ENCODE measurements at regions not wholly inside any gene's neighbourhood (a gene's known extent, or its start where the extent isn't known, plus 50 kb on each side); places are given as distances from the start of the nearest gene placed in this dataset.
A peak's percentile ranks its signal among the peaks of the same experiment; 100 is the strongest.
"Not testable (repeated sequence)": the region's sequence is repeated elsewhere in the genome, so short reads cannot be mapped to it uniquely, and the experiment has no call there.

DNA sequence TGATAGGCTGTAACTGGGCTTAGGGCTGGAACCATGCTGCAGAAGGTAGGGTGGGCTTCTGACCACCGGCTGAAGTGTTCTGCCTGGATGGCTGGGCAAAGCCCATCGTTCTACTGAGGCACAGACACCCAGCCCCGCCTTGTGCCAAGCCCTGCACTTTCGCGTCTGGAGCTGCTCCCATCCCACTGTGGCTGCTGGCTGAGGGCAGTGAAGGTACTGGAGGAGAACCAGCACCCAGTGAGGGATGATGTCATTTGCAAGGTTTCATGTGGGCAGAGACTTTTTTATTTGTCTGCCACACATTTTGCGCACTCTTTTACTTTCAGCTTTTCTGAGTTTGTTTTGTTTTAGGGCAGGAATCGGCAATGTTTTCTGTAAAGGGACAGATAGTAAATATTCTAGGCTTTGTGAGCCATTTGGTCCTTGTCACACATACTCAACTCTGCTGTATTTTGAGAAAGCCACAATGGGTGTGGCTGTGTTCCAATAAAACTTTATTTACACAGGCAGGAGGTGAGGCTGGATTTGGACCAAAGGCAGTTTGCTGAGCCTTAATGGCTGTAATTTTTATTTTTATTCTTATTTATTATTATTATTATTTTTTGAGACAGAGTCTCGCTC is 85.6 kb downstream of the ASB1 start:
- Histone ChIP-seq H3K27me3 (peaks cover 9% of the 10 kb centered on the region), H3K4me1 (no peaks in the 10 kb centered on the region), H3K27ac (no peak overlapping the region), H3K36me3 (no peaks in the 10 kb centered on the region), H3K9me3 (peaks cover 4 to 11% of the 10 kb centered on the region in 2 donors), H3K4me3 (no peak overlapping the region)
- DNase-seq, result no peak
- 66 to 78% methylated on average over 3 to 8 of the region's 8 CpGs for WGBS, 2 donors (ENCODE audit: low coverage in 1 of 2)
- intact Hi-C loops (cut with DNase I; ENCODE audit: low total_unique reads) (no loop called here), in situ Hi-C loops (cut with MboI; ENCODE audit: low pct_ligation_motif_present in 1 of 4, low pct_unique_long_range_greater_than_20kb in 1 of 4, low sequenced_read_pairs in 3 of 4) (no loop called here)
- TF ChIP-seq EP300 (IDR thresholded peaks at IDR 0.05; ENCODE audit: low read depth), result no peak
- no peak for TF ChIP-seq POLR2A (IDR thresholded peaks at IDR 0.05)
- no peak for TF ChIP-seq POLR2AphosphoS5 (IDR thresholded peaks at IDR 0.05)
- TF ChIP-seq, protein P1, sequence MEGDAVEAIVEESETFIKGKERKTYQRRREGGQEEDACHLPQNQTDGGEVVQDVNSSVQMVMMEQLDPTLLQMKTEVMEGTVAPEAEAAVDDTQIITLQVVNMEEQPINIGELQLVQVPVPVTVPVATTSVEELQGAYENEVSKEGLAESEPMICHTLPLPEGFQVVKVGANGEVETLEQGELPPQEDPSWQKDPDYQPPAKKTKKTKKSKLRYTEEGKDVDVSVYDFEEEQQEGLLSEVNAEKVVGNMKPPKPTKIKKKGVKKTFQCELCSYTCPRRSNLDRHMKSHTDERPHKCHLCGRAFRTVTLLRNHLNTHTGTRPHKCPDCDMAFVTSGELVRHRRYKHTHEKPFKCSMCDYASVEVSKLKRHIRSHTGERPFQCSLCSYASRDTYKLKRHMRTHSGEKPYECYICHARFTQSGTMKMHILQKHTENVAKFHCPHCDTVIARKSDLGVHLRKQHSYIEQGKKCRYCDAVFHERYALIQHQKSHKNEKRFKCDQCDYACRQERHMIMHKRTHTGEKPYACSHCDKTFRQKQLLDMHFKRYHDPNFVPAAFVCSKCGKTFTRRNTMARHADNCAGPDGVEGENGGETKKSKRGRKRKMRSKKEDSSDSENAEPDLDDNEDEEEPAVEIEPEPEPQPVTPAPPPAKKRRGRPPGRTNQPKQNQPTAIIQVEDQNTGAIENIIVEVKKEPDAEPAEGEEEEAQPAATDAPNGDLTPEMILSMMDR (IDR thresholded peaks at IDR 0.05), result no peak

DNA sequence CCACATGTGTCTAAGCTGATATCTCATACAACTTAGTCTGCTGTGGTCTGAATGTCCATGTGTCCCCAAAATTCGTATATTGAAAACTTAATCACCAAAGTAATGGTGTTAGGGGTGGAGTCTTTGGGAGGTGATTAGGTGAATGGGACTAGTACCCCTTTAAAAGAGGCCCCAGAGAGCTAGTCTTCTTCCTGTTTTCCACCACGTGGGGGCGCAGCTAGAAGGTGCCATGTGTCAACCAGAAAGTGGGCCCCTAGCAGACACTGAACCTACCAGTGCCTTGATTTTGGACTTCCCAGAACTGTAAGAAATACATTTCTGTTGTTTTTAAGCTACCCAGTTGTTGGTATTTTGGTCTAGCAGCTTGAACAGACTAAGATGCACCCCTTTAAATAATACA is 86.6 kb downstream of the ASB1 start:
- Histone ChIP-seq H3K4me1 (no peaks in the 10 kb centered on the region), H3K9me3 (peaks cover 4 to 11% of the 10 kb centered on the region in 2 donors), H3K4me3 (no peak overlapping the region), H3K27ac (no peak overlapping the region), H3K27me3 (peaks cover 9% of the 10 kb centered on the region), H3K36me3 (no peaks in the 10 kb centered on the region)
- intact Hi-C loops (cut with DNase I; ENCODE audit: low total_unique reads) (no loop called here), in situ Hi-C loops (cut with MboI; ENCODE audit: low pct_ligation_motif_present in 1 of 4, low pct_unique_long_range_greater_than_20kb in 1 of 4, low sequenced_read_pairs in 3 of 4) (no loop called here)
- WGBS, 2 donors (ENCODE audit: low coverage in 1 of 2), result 52 to 56% methylated on average over 3 of the region's 3 CpGs
- DNase-seq, result no peak
- TF ChIP-seq POLR2AphosphoS5 (IDR thresholded peaks at IDR 0.05) (no peak), POLR2A (IDR thresholded peaks at IDR 0.05) (no peak), EP300 (IDR thresholded peaks at IDR 0.05; ENCODE audit: low read depth) (no peak)
- TF ChIP-seq, protein P1 (IDR thresholded peaks at IDR 0.05), result peak in 4 of 5 experiments; percentile 11 to 35 (median 26)

DNA sequence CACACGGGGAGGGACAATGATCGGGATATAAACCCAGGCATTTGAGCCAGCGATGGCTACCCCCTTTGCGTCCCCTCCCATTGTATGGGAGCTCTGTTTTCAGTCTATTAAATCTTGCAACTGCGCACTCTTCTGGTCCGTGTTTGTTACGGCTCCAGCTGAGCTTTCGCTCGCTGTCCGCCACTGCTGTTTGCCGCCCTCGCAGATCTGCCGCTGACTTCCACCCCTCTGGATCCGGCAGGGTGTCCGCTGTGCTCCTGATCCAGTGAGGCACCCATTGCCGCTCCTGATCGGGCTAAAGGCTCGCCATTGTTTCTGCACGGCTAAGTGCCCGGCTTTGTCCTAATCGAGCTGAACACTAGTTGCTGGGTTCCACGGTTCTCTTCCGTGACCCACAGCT is 87.3 kb downstream of the ASB1 start:
- in situ Hi-C loops (cut with MboI; ENCODE audit: low pct_ligation_motif_present in 1 of 4, low pct_unique_long_range_greater_than_20kb in 1 of 4, low sequenced_read_pairs in 3 of 4); DNase-seq; H3K27ac ChIP-seq; H3K27me3 ChIP-seq; H3K4me1 ChIP-seq; H3K4me3 ChIP-seq; H3K36me3 ChIP-seq; intact Hi-C loops (cut with DNase I; ENCODE audit: low total_unique reads): not testable (repeated sequence)
- WGBS, 2 donors (ENCODE audit: low coverage in 1 of 2), result 92 to 95% methylated on average over 2 to 23 of the region's 23 CpGs
- peaks cover 4 to 11% of the 10 kb centered on the region in 2 donors for H3K9me3 ChIP-seq

DNA sequence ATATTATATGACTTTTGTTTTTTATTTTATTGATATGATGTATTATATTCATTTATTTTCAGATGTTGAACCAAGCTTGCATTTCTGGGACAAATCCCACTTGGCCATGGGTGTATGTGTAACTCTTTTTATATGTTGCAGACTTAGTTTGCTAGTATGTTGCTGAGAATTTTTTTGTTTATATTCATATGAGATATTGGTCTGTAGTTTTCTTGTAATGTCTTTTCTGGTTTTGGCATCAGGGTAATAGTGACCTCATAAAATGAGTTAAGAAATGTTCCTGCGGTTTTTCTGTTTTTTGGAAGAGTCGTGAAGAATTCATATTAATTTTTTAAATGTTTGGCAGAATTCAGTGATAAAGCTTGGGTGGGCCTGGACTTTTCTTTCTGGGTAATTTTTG is 88.7 kb downstream of the ASB1 start:
- Histone ChIP-seq H3K4me1 (no peaks in the 10 kb centered on the region), H3K27ac (no peak overlapping the region), H3K9me3 (peaks cover 4 to 11% of the 10 kb centered on the region in 2 donors), H3K36me3 (no peaks in the 10 kb centered on the region), H3K27me3 (no peaks in the 10 kb centered on the region), H3K4me3 (no peak overlapping the region)
- TF ChIP-seq, protein P1 (IDR thresholded peaks at IDR 0.05), result no peak
- TF ChIP-seq POLR2A (IDR thresholded peaks at IDR 0.05) (no peak), POLR2AphosphoS5 (IDR thresholded peaks at IDR 0.05) (no peak), EP300 (IDR thresholded peaks at IDR 0.05; ENCODE audit: low read depth) (no peak)
- intact Hi-C loops (cut with DNase I; ENCODE audit: low total_unique reads) (no loop called here), in situ Hi-C loops (cut with MboI; ENCODE audit: low pct_ligation_motif_present in 1 of 4, low pct_unique_long_range_greater_than_20kb in 1 of 4, low sequenced_read_pairs in 3 of 4) (no loop called here)
- no peak for DNase-seq
- 80 to 85% methylated on average over 2 of the region's 2 CpGs for WGBS, 2 donors (ENCODE audit: low coverage in 1 of 2)

DNA sequence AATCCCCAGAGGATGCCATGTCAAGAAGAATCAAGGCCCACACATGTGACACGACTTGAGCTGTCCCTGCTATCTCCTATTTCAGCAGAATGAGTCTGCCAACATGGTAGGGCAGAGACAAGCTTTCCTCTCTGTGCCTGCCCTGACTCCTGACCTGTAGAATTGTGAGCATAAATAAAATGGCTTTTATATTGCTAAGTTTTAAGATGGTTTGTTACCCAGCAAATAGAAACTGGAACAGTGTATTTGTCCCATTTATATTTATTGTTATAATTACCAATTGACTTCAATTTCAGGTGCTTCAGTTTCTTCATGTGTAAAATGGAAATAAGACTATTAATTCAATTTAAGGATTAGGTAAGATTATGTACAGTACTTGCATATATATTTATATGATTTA is 90.5 kb downstream of the ASB1 start:
- intact Hi-C loops (cut with DNase I; ENCODE audit: low total_unique reads), result no loop called here
- TF ChIP-seq POLR2A (IDR thresholded peaks at IDR 0.05) (no peak), EP300 (IDR thresholded peaks at IDR 0.05; ENCODE audit: low read depth) (no peak)
- TF ChIP-seq, protein P1 (IDR thresholded peaks at IDR 0.05), result no peak
- DNase-seq, result no peak

More for the DNA sequence above, 90.5 kb downstream of the ASB1 start:
- peaks cover 4 to 11% of the 10 kb centered on the region in 2 donors for H3K9me3 ChIP-seq
- no peaks in the 10 kb centered on the region for H3K36me3 ChIP-seq
- no peak overlapping the region for H3K4me3 ChIP-seq
- in situ Hi-C loops (cut with MboI; ENCODE audit: low pct_ligation_motif_present in 1 of 4, low pct_unique_long_range_greater_than_20kb in 1 of 4, low sequenced_read_pairs in 3 of 4), result no loop called here
- H3K27ac ChIP-seq, result no peak overlapping the region
- no peaks in the 10 kb centered on the region for H3K4me1 ChIP-seq
- 50 to 70% methylated on average over 1 of the region's 1 CpG for WGBS, 2 donors (ENCODE audit: low coverage in 1 of 2)
- H3K27me3 ChIP-seq, result no peaks in the 10 kb centered on the region

All from transverse colon (tissue), 4 donors.